ENCODE measurements at regions not wholly inside any gene's neighbourhood (a gene's known extent, or its start where the extent isn't known, plus 50 kb on each side); places are given as distances from the start of the nearest gene placed in this dataset.

DNA sequence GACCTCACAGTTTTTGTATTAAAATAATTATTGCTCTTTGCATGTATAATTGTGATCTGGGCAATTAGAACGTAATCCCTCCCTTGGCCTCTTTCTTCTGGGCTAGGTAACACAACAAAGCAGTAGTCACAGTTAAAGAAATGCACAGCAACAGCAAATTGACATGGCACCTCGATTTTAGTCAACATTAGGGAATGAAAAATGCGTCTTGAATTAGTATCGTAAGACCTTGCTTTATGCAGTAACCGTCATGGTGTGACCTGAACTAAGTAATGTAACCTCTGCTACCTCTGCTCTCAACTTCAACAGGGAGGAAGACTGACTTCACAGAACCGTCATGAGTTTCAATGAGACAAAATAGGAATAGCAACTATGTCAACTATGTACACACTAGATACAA is 265.4 kb upstream of the MAF start:
- DNase-seq, result no peak
- in situ Hi-C loops (cut with HindIII; ENCODE audit: low pct_ligation_motif_present, low pct_unique_long_range_greater_than_20kb, low sequenced_read_pairs), result no loop called here

DNA sequence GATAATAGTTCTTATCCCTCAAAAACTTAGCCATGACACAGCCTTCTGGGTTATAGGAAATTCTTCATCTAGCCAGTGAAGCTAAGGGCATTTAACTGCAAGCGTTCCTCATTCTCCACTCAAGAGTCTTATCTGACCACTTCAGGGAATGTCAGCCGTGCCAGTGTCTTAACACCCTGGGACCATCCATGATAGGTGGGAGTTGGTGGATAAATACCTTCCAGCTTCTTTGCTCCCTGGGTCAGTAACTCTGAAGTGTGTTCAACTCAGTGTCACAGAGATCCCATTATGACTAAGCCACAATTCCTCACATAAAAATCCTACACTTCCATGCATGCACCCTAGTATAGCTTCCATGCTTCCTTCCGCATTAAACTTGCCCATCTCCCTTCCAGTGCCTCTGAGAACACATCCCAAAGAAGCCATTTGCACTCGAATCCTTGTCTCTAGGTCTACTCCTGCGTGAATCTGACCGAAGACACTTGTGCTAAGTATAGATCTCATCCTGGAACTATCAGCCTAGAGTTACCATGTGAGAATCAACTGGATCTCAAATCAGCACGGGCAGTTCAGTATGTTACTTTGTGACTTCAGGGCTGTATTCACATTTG is 264.3 kb upstream of the MAF start:
- DNase-seq, result no peak
- in situ Hi-C loops (cut with HindIII; ENCODE audit: low pct_ligation_motif_present, low pct_unique_long_range_greater_than_20kb, low sequenced_read_pairs), result no loop called here

- DNase-seq, result no peak
- in situ Hi-C loops (cut with HindIII; ENCODE audit: low pct_ligation_motif_present, low pct_unique_long_range_greater_than_20kb, low sequenced_read_pairs), result no loop called here
Observed at GRCh38 chr16:79864032-79864780, 263.7 kb upstream of the MAF start.

- in situ Hi-C loops (cut with HindIII; ENCODE audit: low pct_ligation_motif_present, low pct_unique_long_range_greater_than_20kb, low sequenced_read_pairs), result no loop called here
- no peak for DNase-seq
Observed at GRCh38 chr16:79863128-79864031, 262.8 kb upstream of the MAF start.

DNA sequence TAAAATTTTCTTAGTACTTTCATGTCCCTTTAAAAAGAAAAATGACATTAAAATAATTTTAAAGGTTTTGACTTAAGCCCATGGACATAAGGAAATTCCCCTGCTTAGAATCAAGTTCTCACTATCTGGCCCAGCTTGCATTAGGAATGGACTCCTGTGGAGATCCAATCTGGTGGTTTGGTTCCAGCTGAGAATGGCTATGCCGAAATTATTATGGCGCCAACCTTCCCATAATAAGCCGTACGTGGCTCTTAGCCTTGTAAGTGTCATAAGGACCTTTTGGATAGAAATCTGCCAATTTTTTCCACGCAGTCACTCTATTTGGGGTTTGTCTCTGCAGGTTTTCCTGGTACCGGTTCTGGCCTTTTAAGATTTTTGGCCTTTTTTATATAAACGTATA is 262.1 kb upstream of the MAF start:
- in situ Hi-C loops (cut with HindIII; ENCODE audit: low pct_ligation_motif_present, low pct_unique_long_range_greater_than_20kb, low sequenced_read_pairs), result no loop called here
- DNase-seq, result no peak

DNA sequence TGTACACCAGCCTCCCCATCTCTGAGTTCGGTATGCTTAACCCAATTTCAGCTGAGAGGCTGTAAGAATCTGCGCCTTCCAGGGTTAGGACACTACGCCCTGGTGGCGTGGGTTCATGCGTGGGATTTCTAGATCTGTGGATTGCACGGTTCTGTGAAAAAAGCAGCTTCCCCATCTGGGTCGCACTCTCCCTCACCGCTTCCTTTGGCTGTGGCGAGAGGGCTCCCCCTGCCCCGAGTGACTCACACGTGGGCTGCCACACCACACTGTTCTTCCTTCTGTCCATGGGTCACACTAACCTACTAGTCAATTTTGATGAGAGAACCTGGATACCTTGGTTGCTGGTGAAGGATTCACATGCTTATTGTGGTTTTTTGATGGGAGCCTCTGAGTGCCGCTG is 256.0 kb upstream of the MAF start:
- in situ Hi-C loops (cut with HindIII; ENCODE audit: low pct_ligation_motif_present, low pct_unique_long_range_greater_than_20kb, low sequenced_read_pairs), result no loop called here
- DNase-seq, result no peak

GRCh38 chr16:79850348-79850747 is 249.8 kb upstream of the MAF start:
- no peak for DNase-seq
- in situ Hi-C loops (cut with HindIII; ENCODE audit: low pct_ligation_motif_present, low pct_unique_long_range_greater_than_20kb, low sequenced_read_pairs), result no loop called here

- in situ Hi-C loops (cut with HindIII; ENCODE audit: low pct_ligation_motif_present, low pct_unique_long_range_greater_than_20kb, low sequenced_read_pairs), result no loop called here
- DNase-seq, result no peak
Observed at GRCh38 chr16:79849119-79849518, 248.6 kb upstream of the MAF start.

- in situ Hi-C loops (cut with HindIII; ENCODE audit: low pct_ligation_motif_present, low pct_unique_long_range_greater_than_20kb, low sequenced_read_pairs), result no loop called here
- DNase-seq, result no peak
Observed at GRCh38 chr16:79848719-79849118, 248.2 kb upstream of the MAF start.

- in situ Hi-C loops (cut with HindIII; ENCODE audit: low pct_ligation_motif_present, low pct_unique_long_range_greater_than_20kb, low sequenced_read_pairs), result no loop called here
- DNase-seq, result no peak
Observed at GRCh38 chr16:79847569-79847968, 247.0 kb upstream of the MAF start.

- in situ Hi-C loops (cut with HindIII; ENCODE audit: low pct_ligation_motif_present, low pct_unique_long_range_greater_than_20kb, low sequenced_read_pairs), result no loop called here
- DNase-seq, result no peak
Observed at GRCh38 chr16:79847101-79847500, 246.6 kb upstream of the MAF start.

DNA sequence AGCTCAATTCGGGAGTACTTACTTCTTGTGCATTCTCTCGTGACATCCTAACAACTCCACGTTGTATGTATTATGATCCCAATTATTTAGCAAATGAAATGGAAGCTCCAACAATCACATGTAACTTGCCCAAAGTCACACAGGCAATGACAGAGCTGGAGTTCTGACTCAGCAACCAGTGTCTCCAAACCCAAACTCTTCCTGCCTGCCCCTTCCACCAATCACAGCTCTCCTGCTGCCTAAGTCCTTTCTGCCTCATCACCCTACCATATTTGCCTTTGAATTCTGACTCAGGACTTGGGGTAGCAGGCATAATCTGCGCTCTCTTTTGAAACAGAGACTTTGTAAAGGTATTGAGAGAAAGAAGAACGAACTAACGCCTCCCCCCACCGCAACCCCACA is 245.2 kb upstream of the MAF start:
- in situ Hi-C loops (cut with HindIII; ENCODE audit: low pct_ligation_motif_present, low pct_unique_long_range_greater_than_20kb, low sequenced_read_pairs), result no loop called here
- DNase-seq, result no peak

- in situ Hi-C loops (cut with HindIII; ENCODE audit: low pct_ligation_motif_present, low pct_unique_long_range_greater_than_20kb, low sequenced_read_pairs), result no loop called here
- DNase-seq, result no peak
Observed at GRCh38 chr16:79845033-79845733, 244.6 kb upstream of the MAF start.

GRCh38 chr16:79844603-79845002 is 244.1 kb upstream of the MAF start:
- no peak for DNase-seq
- in situ Hi-C loops (cut with HindIII; ENCODE audit: low pct_ligation_motif_present, low pct_unique_long_range_greater_than_20kb, low sequenced_read_pairs), result no loop called here

GRCh38 chr16:79843631-79844043 is 243.1 kb upstream of the MAF start:
- no peak for DNase-seq
- in situ Hi-C loops (cut with HindIII; ENCODE audit: low pct_ligation_motif_present, low pct_unique_long_range_greater_than_20kb, low sequenced_read_pairs), result no loop called here

GRCh38 chr16:79843145-79843544 is 242.6 kb upstream of the MAF start:
- DNase-seq, result no peak
- in situ Hi-C loops (cut with HindIII; ENCODE audit: low pct_ligation_motif_present, low pct_unique_long_range_greater_than_20kb, low sequenced_read_pairs), result no loop called here

DNA sequence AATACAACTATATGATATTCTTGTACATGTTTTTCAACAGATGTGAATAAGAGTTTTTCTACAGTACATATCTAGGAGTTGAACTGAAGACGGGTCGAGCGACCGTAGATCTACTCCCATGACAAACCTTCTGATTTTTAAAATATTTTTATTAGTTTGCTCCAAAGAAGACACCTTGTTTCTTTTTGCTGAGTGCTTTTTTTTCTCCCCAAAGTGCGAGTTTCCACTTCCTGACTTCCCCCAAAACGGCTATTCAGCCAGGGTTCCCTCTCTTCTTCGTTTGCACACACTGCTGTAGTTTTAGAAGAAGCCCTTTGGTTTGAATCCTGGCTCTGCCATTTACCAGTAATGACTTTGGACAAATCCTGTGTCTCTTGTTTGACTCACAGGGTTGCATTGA is 241.7 kb upstream of the MAF start:
- in situ Hi-C loops (cut with HindIII; ENCODE audit: low pct_ligation_motif_present, low pct_unique_long_range_greater_than_20kb, low sequenced_read_pairs), result no loop called here
- DNase-seq, result no peak

GRCh38 chr16:79839466-79840341 is 239.2 kb upstream of the MAF start:
- in situ Hi-C loops (cut with HindIII; ENCODE audit: low pct_ligation_motif_present, low pct_unique_long_range_greater_than_20kb, low sequenced_read_pairs), result no loop called here
- no peak for DNase-seq

Measured in ACHN (cell line).